NCI-H2227 (cell line): ENCODE measurements at regions not wholly inside any gene's neighbourhood (a gene's known extent, or its start where the extent isn't known, plus 50 kb on each side); places are given as distances from the start of the nearest gene placed in this dataset.
"Not testable (repeated sequence)": the region's sequence is repeated elsewhere in the genome, so short reads cannot be mapped to it uniquely, and the experiment has no call there.

ENCODE experiments used
- DNase-seq: peaks from one replicate; lab custom pipeline; 2025; ENCODE audit not compliant: unreplicated experiment; lab: John Stamatoyannopoulos, UW

GRCh38 chr2:238712011-238712410 lies 135.9 kb upstream of the TWIST2 start:
- DNase-seq, result no peak

GRCh38 chr2:238713198-238713826 lies 134.6 kb upstream of the TWIST2 start:
- no peak for DNase-seq

GRCh38 chr2:238714038-238714528 lies 133.8 kb upstream of the TWIST2 start:
- DNase-seq, result no peak

- DNase-seq, result no peak
Observed at GRCh38 chr2:238716171-238716570, 131.7 kb upstream of the TWIST2 start.

GRCh38 chr2:238716585-238716984 lies 131.3 kb upstream of the TWIST2 start:
- no peak for DNase-seq

GRCh38 chr2:238717084-238717483 lies 130.8 kb upstream of the TWIST2 start:
- DNase-seq, result no peak

GRCh38 chr2:238719641-238720040 lies 128.2 kb upstream of the TWIST2 start:
- no peak for DNase-seq

GRCh38 chr2:238720232-238720672 lies 127.6 kb upstream of the TWIST2 start:
- no peak for DNase-seq

GRCh38 chr2:238722181-238722580 lies 125.7 kb upstream of the TWIST2 start:
- DNase-seq, result no peak

GRCh38 chr2:238722883-238723282 lies 125.0 kb upstream of the TWIST2 start:
- DNase-seq, result no peak

GRCh38 chr2:238723740-238724320 lies 124.1 kb upstream of the TWIST2 start:
- not testable (repeated sequence) for DNase-seq

- DNase-seq, result no peak
Observed at GRCh38 chr2:238724728-238725127, 123.2 kb upstream of the TWIST2 start.

GRCh38 chr2:238725298-238725697 lies 122.6 kb upstream of the TWIST2 start:
- DNase-seq, result no peak

GRCh38 chr2:238726670-238727584 lies 121.0 kb upstream of the TWIST2 start:
- no peak for DNase-seq

- no peak for DNase-seq
Observed at GRCh38 chr2:238727585-238728329, 120.1 kb upstream of the TWIST2 start.

GRCh38 chr2:238728330-238729260 lies 119.3 kb upstream of the TWIST2 start:
- DNase-seq, result no peak

- DNase-seq, result no peak
Observed at GRCh38 chr2:238729261-238729935, 118.5 kb upstream of the TWIST2 start.

GRCh38 chr2:238730001-238730669 lies 117.8 kb upstream of the TWIST2 start:
- no peak for DNase-seq

GRCh38 chr2:238730881-238731280 lies 117.0 kb upstream of the TWIST2 start:
- DNase-seq, result no peak
